SU-DHL-6 (cell line): ENCODE measurements at regions not wholly inside any gene's neighbourhood (a gene's known extent, or its start where the extent isn't known, plus 50 kb on each side); places are given as distances from the start of the nearest gene placed in this dataset.

Experiments
- CTCF ChIP-seq: fragments of 200-600 bp; sonication (generic); IDR thresholded peaks from one replicate; pipeline ENCODE4 v1.5.1; 2017; ENCODE audit warnings: antibody characterized with exemption, mild to moderate bottlenecking, low read length, moderate library complexity; ENCODE audit not compliant: insufficient read depth, poor library complexity, severe bottlenecking
- EZH2phosphoT487 ChIP-seq: fragments of 200-600 bp; sonication (generic), shearing (Covaris generic); conservative IDR thresholded peaks from 2 replicates; pipeline ENCODE4 v1.6.1; 2018; ENCODE audit warnings: mild to moderate bottlenecking, antibody characterized with exemption, low read length, moderate library complexity, mixed read lengths

GRCh38 chr1:42043811-42044210 lies 109.4 kb upstream of the GUCA2B start:
- no peak for TF ChIP-seq CTCF
- no peak for TF ChIP-seq EZH2phosphoT487
